Stimulated activated CD8-positive, alpha-beta memory T cell treated with anti-CD3 and anti-CD28 coated beads, Interleukin-4, amount 100 ng/mL, for 48 hours (primary cell): ENCODE measurements at regions not wholly inside any gene's neighbourhood (a gene's known extent, or its start where the extent isn't known, plus 50 kb on each side); places are given as distances from the start of the nearest gene placed in this dataset.

Experiments used
- DNase-seq: peaks from one replicate; pipeline ENCODE4 v3.0.0-alpha.2; 2020

DNA sequence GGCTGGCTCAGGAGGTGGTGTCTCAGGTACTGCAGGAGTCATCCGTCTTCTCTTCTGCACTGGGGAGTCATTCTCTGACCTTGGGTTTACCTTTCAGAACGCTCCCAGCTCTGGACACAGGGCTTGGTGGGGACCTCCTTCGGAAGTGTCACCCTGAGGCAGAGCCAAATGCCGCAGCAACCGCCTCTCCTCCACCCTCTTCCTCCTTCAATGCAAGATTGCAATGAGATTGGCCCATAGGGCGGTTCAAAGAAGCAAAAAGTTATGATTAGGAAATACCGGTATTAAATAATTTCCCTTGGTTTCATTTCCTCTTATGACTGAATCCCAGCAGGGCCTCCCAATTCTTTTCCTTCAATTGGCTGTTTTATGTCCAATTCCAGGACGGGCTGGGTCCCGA, 178.8 kb downstream of the ACKR3 start:
- no peak for DNase-seq

DNA sequence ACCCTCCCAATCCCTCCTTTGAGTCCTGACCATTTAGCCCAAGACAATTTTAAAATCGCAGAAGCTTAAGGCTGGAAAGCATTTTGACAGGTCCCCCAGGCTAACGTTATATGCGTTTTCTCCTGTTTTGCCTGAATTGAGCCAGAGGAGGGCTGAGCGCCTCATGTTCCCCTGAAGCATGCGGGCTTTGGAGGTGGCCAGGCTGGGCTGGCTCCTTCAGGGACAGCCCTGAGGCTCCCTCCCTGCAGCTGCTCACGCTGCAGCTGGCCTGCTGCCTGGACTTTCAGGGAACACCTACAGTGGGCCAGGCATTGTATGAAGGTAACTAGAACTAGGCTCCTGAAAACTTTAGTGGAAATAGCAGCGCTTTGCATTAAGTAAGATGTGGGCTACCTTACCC, 179.2 kb downstream of the ACKR3 start:
- DNase-seq = no peak

DNA sequence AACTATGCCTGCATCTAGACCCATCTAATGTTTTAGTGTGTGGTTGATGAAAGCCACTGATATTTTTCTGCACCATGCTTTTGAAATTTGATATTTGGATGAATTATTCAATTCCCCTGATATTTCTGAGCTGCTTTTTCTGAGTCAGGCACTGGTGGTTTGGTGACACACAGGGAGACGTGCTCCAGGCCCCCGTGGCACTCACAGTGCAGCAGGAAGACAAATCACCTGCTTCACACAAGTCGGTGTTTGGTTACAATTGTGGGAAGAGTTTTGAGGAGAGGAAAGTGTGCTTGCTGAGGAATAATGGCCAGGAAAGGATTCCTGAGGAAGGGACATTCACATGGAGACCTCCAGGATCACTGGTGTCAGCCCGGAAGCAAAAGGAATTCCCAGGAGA, 179.7 kb downstream of the ACKR3 start:
- DNase-seq = no peak

DNA sequence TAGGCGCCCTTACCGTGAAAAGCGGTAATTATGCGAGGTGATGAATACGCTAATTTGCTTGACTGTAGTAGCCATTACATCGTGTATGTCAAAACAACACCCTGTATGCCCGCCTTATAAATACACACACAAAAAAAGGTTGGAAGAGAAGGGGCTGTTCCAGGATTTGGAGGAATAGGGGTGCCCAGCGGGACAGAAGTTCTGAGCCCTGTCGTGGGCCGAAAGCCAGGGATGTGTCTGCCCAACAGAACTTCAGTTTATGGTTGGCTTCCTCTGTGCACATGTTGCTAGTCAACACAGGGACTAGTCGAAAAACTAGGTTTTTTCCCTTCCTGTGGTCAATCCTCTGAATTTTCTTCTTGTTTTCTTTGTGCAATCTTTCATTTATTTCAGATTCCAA, 182.5 kb downstream of the ACKR3 start:
- DNase-seq = no peak

DNA sequence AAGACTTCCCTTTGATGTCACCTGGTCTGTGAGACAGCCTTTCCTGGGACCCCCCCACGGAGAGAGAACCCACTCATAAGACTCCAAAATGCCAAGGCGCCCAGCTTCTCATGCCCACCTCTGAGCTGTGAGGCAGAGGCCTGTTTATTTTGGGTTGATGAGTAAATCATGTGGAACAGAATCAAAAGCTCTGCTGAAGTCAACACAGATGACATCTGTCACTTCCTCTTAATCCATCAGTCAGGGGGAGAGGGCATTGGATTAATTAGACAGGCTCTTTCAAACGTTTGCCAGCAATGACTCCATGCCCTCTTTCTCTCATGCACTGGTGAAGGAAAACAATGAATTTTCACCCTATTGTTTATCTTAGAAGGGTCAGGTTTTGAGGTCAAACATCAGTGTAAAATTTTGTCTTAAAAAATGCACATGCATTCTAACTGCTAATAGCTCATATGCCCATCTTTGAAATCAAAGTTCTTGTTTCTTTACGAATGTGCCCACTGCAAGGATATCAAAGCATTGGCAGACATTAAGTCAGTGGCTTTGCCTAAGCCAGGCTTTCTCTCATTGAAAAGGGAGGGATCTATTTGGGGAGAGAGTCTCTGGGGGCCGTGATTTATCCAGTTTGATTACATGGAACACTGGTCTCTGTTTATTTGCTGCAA, 184.1 kb downstream of the ACKR3 start:
- no peak for DNase-seq

DNA sequence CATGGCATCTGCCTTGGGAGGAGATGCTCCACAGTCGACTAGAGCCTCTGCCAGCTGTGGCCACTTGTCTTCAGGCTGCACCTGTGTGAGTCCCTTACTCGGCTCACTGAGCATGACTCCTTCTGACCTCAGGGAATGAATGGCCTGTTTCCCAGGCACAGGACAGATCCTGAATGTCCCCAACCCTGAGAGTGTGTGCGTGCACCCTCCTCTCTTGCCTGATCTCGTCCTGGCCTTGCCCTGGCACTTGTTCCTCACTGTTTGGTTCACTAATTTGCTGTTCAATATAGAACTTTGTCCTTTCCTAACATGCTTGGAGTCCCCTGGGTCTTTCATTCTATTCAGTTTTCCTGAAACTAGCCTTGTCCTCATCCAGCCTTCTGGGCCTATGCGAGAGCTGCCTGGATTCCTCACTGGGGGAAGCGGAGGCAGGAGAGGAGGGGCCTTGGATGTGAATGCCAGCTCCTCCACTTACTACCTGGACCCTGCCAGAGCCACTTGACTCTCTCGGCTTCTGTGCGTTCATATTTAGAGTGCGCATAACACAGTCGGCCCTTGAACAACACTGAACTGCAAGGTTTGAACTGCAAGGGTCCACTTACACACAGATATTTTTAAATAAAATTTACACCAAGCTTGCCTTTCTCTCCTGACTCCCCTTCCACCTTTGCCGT, 184.8 kb downstream of the ACKR3 start:
- no peak for DNase-seq

DNA sequence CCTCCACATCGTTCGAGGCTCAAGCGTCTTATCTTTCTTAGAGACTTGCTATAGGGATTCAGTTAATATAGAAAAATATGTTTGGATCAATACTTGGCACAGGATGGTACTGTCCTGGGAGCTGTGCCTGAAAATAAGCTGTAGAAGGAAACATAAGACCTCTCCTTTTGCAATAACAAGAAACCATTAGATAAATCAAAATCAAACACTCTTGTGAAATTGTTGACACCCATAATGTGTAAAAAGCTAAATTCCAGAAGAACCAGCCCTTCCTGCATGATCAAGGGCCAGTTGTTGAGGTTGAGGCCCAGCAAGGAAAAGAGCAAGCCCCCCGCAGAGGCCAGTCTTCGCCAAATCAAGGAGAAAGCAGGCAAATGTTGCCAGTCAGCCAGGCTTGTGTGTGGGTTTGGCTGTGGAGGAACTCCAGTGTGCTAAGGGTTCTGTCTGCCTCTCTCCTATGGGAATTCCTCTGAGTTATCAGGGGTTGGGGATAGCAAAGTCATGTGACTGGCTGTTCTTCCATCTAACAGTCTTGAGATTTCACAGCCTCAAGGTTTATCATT, 185.7 kb downstream of the ACKR3 start:
- no peak for DNase-seq

DNA sequence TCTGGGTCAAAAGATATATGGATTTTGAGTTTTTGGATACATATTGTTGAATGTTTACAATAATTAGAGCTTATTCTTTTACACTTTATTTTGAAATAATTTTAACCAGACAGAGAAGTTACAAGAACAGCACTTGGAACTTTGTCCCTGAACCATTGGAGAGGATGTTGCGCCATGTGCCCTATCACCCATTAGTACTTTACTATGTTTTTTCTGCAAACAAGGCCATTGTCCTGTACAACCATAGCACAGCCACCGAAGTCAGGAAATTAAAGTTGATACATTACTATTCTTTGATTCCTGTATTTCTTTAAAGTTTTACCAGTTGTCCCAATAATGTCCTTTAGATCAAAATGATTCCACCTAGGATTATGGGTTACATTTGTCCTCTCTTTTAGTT, 188.8 kb downstream of the ACKR3 start:
- no peak for DNase-seq

DNA sequence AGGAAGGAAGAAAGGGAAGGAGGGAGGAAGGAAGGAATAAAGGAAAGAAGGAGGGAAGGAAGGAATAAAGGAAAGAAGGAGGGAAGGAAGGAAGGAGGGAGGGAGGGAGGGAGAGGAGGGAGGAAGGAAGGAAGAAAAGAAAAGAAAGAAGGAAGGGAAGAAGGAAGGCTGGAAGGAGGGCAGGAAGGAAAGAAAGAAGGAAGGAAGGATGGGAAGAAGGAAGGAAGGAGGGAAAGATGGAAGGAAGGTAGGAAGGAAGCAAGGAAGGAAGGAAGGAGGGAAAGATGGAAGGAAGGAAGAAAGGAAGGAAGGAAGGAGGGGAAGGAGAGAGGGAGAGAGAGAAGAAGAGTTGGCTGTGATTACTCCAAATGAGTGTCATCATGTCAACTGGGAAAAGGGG, 190.6 kb downstream of the ACKR3 start:
- no peak for DNase-seq

DNA sequence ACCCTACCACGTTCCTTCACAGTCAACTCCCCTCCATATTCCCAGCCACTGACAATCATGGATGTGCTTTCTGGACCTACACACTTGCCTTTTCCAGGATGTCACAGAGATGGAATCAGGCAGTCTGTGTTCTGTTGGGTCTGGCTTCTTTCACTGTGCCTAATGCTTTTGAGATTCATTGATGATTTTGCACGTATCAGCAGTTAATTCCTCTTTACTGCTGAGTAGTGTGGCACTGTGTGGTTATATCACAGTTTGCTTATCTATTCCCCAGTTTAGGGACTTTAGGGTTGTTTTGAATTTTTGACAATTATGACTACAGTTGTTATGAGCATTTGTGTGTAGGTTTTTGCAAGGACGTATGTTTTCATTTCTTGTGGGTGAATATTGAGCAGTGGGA, 191.7 kb downstream of the ACKR3 start:
- no peak for DNase-seq

DNA sequence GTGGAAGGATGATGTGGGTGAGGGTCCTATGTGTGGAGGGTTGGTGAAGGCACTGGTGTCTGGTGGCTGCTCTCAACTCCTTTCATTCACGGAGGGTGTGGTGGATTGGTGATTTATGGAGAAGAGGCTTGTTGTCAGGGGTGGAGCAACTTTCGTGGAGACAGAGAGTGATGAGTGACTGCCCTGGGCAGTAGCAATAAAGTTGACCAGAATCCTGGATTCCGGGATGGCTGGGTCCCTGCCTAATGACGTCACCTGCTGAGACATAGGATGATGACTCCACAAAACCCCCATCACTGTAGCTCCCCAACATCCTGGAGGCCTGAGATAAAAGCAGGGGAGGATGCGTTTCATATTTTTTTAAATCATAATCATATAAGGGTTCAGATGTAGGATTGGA, 193.0 kb downstream of the ACKR3 start:
- DNase-seq = no peak

DNA sequence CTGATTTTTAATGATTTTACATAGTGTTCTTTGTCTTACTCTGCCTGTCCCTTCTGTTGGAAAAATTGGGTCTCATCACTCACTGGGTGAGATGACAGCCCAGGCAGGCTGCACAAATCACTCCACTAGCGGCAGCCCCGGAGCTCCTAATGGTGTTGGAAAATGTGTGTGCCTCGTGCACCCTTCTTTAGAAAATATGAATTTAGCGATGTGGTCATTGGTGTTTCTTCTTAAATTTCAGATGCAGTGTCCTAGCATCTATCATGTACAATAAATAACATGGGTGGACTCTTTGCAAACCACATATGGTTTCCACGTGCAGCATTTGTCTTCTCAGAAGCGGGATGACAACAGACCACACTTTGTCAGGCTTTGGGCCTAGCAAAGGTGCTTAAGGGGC, 194.2 kb downstream of the ACKR3 start:
- no peak for DNase-seq

DNA sequence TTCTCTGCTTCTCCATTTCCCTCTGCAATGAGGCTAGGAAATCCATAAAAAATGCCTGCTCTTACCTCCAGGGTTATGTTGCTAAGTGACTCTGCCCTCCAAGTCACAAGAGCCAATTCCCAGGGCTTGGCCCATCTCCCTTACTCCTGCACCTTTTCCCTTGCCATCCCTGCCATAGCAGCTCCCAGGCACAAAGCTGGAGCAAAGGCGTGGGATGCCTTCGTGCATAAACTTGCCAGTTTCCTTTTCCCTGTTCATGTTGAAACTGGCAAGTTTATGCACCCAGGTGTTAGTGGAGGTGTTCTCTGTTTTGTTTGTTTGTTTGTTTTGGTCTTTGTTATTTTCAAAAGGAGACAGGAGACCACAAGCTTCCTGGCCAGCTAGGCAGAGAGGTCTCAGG, 195.1 kb downstream of the ACKR3 start:
- DNase-seq = no peak

DNA sequence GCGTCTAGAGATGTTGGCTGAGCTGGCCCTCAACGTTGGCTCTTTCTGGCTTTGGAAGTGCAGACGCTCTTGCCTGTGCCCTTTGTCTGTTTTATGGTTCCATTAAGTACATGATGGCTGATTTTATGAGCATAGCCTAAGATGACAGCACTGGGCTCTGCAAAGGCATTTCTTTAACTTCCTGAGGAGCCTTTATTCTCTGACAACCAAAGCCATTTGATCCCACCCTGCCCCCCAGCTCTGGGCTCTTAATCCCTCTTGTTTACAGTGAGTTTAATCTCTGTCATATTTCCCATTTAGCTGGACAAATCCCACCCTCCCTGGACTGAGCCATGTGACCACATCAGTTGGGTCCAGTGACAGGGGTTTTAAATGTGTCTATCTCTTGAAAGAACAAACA, 195.9 kb downstream of the ACKR3 start:
- DNase-seq = no peak

DNA sequence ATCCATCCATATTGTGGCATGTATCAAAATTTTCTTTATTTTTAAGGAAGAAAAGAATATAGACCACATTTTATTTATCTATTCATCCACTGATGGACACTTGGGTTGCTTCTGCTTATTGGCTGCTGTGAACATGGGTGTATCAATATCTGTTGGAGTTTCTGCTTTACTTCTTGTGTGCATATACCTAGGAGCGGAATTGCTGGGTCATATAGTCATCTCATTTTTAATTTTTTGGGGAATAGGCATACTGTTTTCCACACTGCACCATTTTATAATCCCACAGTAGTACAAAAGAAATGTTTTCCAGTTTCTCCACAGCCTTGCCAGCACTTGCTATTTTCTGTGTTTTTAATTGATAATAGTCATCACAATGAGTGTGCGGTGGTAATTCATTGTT, 197.2 kb downstream of the ACKR3 start:
- DNase-seq = no peak

DNA sequence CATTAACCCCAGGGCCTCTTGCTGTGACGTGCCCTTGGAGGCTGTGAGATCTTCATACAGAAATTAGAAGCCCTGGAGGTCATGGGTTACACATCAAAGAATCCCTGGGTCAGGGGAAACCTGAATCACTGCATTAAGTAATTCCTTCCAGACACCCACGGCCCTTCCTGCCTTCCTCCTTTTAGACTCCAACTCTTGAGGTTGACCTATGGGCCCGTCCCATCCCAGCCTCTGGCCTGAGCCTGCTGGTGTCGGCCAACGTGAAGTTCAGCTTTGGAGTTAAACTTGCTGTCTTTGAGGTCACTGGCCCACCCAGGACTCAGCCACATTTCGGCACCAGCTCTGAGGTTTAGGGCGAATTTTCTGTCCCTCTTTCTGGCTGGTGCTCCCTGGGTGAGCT, 198.3 kb downstream of the ACKR3 start:
- DNase-seq = no peak

DNA sequence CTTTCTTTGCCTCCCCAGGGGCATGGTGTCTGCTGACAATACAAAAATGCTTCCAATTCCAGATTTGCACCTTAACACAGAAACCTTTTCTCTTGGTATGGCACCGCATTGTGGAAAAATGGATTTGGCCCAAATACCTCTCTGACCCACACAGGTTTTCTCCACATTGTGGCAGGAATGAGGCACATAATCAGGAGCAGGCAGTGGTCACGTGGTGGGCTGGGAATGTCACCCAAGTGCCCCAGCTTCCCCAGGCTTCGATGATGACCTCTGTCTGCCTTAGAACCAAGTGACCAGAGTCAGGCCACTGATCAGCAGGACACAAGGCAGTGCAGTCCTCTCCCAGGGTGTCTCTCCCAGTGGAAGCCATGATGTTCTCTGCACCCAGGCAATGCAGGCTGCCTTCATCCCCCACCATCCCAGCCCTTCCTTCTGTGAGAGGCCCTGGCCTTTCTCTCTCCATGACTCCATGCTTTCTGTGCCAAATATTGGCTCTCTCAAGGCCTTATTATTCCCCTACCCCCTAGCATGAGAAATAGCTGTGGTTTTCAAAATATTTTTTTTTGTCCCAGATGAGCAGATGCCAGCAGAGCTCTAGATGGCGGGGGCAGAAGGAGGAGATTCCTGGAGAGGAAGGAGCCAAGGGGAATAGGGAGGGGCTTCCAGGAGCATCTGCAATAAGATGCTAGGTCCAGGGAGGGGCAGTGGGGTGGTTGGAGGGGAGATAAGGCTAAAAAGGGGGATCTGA, 198.9 kb downstream of the ACKR3 start:
- DNase-seq = no peak

DNA sequence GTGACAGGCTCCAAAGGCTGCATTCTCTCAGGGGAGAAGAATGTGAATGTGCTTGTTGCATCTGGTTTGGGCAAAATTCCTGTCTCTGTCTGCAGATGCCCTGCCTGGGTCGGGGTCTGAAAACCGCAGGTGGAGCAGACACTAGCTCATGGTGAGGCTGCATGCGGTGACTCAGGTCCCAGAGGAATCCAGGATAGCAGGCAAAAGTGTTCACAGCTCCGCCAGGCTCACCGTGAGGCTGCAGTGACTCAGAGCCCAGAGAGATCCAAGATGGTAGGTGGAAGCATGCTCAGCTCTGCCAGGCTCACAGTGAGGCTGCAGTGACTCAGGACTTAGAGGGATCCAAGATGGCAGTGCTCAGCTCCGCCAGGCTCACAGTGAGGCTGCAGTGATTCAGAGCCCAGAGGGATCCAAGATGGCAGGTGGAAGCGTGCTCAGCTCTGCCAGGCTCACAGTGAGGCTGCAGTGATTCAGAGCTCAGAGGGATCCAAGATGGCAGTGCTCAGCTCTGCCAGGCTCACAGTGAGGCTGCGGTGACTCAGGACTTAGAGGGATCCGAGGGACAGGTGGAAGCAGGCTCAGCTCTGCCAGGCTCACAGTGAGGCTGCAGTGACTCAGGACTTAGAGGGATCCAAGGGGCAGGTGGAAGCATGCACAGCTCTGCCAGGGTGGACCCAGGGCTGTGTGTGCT, 200.5 kb downstream of the ACKR3 start:
- DNase-seq = no peak

DNA sequence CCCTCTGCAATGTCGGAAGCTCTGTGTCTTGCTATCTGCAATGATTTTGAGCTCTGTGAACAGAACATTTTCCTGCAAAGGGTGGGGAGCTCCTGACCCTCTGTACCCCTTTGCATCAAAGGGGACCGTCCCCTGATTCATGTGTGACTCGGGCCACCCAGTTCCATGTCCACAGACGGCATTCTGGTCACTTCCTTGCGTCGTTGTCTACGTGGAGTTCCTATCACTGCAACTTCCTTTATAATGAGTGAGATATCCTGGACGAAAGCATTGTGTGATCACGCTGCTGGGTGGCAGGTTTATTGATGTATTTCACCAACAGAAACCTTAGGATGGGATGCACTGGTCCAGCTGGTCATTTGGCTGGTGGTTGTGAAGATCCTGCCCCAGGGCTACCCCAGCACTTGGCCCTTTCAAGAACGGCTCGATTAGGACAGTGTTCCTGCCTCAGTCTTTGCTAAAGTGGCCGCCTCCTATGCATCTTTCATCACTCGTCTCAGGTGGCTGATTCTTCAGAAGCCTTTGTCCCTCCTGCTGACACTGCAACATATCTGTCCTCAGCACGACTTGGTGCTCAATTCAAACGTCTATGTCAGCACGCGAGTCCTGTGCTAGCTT, 202.7 kb downstream of the ACKR3 start:
- no peak for DNase-seq

DNA sequence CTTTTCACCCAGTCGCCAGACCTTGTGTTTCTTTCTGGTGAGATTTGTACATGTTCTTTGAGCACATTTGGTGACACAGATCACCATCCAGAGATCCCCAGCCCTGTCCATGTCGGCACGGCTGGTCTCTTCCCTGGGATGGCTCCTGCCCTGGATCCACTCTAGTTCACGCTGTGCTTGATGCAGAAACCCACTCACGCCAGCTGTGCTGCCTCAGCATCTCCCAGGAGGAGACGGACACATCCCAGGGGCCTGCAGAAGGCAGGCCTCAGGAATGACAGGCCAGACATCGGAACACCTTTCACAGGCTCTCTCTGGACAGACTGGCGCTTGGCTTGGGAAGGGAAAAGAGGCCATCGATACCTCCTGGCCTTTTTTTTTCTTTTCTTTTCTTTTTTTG, 203.6 kb downstream of the ACKR3 start:
- no peak for DNase-seq

DNA sequence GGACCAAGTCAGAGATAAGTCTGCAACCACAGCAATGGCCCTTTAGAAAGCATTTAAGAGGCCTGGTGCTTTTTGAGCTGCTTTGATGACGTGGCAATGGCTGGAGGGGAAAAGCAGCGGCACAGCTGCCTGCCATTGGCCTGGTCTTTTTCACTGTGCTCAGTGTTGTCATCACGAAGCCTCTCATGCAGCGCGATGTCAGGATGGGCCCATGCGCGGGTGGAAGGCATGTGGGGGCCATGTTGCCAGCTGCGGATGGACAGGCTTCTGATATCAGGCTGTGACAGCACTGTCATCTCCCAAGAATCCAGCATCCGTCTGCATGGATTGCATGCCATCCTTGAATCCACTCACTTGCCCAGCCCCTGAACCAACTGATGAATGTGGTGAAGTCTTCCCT, 204.5 kb downstream of the ACKR3 start:
- no peak for DNase-seq

DNA sequence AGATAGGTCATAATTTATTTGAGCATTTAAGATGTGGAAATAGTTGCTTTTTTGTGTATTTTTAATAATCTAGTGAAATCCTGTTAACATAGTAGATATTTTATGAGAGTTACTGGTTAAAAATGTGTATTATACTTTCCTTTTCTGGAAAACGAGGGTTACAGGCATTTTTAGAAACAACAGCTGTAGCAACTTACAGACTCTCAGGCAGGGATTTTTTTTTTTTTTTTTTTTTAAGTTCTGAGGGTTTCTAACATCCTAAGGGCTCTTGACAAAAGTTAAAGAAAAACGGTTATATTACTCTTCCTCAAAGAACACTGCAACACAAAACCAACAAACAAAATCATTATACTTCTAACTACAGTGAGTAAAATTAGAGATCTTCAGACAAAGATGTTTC, 205.9 kb downstream of the ACKR3 start:
- DNase-seq = no peak

DNA sequence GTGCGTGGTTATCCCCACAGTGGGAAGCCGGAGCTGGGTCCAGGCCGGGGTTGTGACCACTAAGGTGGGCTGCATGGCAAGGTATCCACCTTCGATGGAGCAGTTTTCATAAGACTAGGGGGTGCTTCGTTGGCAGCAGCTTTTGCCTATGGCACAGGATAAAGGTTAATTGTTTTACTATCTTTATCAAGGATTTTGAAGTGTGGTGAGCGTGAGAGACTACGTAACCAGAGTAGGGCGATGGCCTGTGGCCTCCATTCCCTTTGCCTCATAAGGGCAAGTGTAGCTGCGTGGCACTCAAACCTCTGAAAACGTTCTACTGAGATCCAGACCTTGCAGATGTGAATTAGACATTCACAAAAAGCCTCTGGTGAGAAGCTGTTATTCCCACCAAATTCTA, 206.6 kb downstream of the ACKR3 start:
- DNase-seq = no peak
